Keratinocyte (primary cell): ENCODE measurements at regions not wholly inside any gene's neighbourhood (a gene's known extent, or its start where the extent isn't known, plus 50 kb on each side); places are given as distances from the start of the nearest gene placed in this dataset.

Experiments used
- DNase-seq: peaks from one replicate; pipeline ENCODE4 v3.0.0-alpha.2; 2011; ENCODE audit warnings: low read depth, missing footprints, low spot score
- FAIRE-seq: peaks from 2 replicates; lab custom pipeline; 2011; peaks lifted over from hg19 to GRCh38; lab: Jason Lieb, UNC
- H2AFZ ChIP-seq: 2 replicates; pipeline ENCODE4 v1.6.0; 2012; ENCODE audit warnings: low read length, control low read depth, inconsistent platforms; ENCODE audit not compliant: control insufficient read depth
- H3K27ac ChIP-seq: 2 replicates; pipeline ENCODE4 v1.5.1; 2011; ENCODE audit warnings: low read length; ENCODE audit not compliant: control insufficient read depth, insufficient read depth
- H3K27me3 ChIP-seq: 3 replicates; pipeline ENCODE4 v1.6.0; 2011; ENCODE audit warnings: low read length; ENCODE audit not compliant: control insufficient read depth, insufficient read depth; ENCODE audit errors: extremely low read depth
- H3K36me3 ChIP-seq, 2 experiments: 2 replicates in 1 of 2; 3 replicates in 1 of 2; pipeline ENCODE4 v1.5.1; 2011; ENCODE audit warnings: low read length in 2 of 2, mild to moderate bottlenecking in 1 of 2; ENCODE audit not compliant: control insufficient read depth in 2 of 2, insufficient read depth in 2 of 2; ENCODE audit errors: extremely low read depth in 1 of 2
- H3K4me1 ChIP-seq: 3 replicates; pipeline ENCODE4 v1.5.1; 2011; ENCODE audit warnings: low read length; ENCODE audit not compliant: control insufficient read depth, insufficient read depth; ENCODE audit errors: extremely low read depth
- H3K4me2 ChIP-seq: 3 replicates; pipeline ENCODE4 v1.6.0; 2011; ENCODE audit warnings: low read depth, low read length; ENCODE audit not compliant: control insufficient read depth, insufficient read depth; ENCODE audit errors: extremely low read depth
- H3K4me3 ChIP-seq, 3 experiments: fragments of 200-600 bp in 1 of 3; sonication (generic) in 1 of 3; 2 replicates in 2 of 3; 3 replicates in 1 of 3; pipeline ENCODE4 v1.5.1; 2011 to 2016; ENCODE audit warnings: low read length in 3 of 3, mild to moderate bottlenecking in 3 of 3, control low read depth in 2 of 3, inconsistent platforms in 1 of 3, low read depth in 1 of 3, mixed read lengths in 1 of 3, mixed run types in 1 of 3, moderate library complexity in 1 of 3; ENCODE audit not compliant: control insufficient read depth in 2 of 3, insufficient read depth in 2 of 3; ENCODE audit errors: extremely low read depth in 1 of 3
- H3K79me2 ChIP-seq: 2 replicates; pipeline ENCODE4 v1.6.0; 2012; ENCODE audit warnings: low read length; ENCODE audit not compliant: control insufficient read depth, insufficient read depth
- H3K9ac ChIP-seq: 3 replicates; pipeline ENCODE4 v1.6.0; 2011; ENCODE audit warnings: low read length; ENCODE audit not compliant: control insufficient read depth, insufficient read depth; ENCODE audit errors: extremely low read depth
- H3K9me1 ChIP-seq: 3 replicates; pipeline ENCODE4 v1.6.0; 2011; ENCODE audit warnings: low read length; ENCODE audit not compliant: control insufficient read depth, insufficient read depth; ENCODE audit errors: extremely low read depth
- H3K9me3 ChIP-seq: 2 replicates; pipeline ENCODE4 v1.5.1; 2012; ENCODE audit warnings: low read depth, low read length; ENCODE audit not compliant: control insufficient read depth
- H4K20me1 ChIP-seq: 3 replicates; pipeline ENCODE4 v1.6.0; 2011; ENCODE audit warnings: low read length; ENCODE audit not compliant: control insufficient read depth, insufficient read depth; ENCODE audit errors: extremely low read depth
- CTCF ChIP-seq, 3 experiments: IDR thresholded peaks in 1 of 3; conservative IDR thresholded peaks in 1 of 3; optimal IDR thresholded peaks in 1 of 3; 2 replicates in 2 of 3; 3 replicates in 1 of 3; pipeline versions ENCODE3 to v1.5.1; 2011; ENCODE audit warnings: low read length in 3 of 3, mild to moderate bottlenecking in 3 of 3, moderate library complexity in 2 of 3, control low read depth in 1 of 3, inconsistent platforms in 1 of 3; ENCODE audit not compliant: insufficient read depth in 2 of 3; ENCODE audit errors: extremely low read depth in 1 of 3
- EZH2 ChIP-seq: IDR thresholded peaks from one replicate; pipeline ENCODE4 v1.6.1; 2012; ENCODE audit warnings: inconsistent platforms, mild to moderate bottlenecking, low read length, moderate library complexity
- dilution Hi-C: fragments of 300-500 bp; cut with MboI; formaldehyde crosslinking; loops from one replicate; pipeline ENCODE4 v1.7.0; 2020; ENCODE audit warnings: low sequenced_read_pairs; ENCODE audit not compliant: extremely low pct_ligation_motif_present

GRCh38 chr5:74380193-74380592 lies 260.3 kb downstream of the ENC1 start:
- Histone ChIP-seq H3K36me3 (no peaks in the 10 kb centered on the region), H3K4me3 (no peak overlapping the region), H3K27ac (no peak overlapping the region), H3K4me2 (no peak overlapping the region), H2AFZ (no peak overlapping the region), H3K27me3 (no peaks in the 10 kb centered on the region), H3K79me2 (no peaks in the 10 kb centered on the region), H3K9me1 (no peaks in the 10 kb centered on the region), H3K4me1 (peaks cover 36% of the 10 kb centered on the region), H3K9me3 (no peaks in the 10 kb centered on the region), H3K9ac (no peak overlapping the region), H4K20me1 (no peaks in the 10 kb centered on the region)
- TF ChIP-seq EZH2 = no peak
- TF ChIP-seq CTCF (optimal IDR thresholded peaks at IDR 0.05 in 1 of 3, IDR thresholded peaks at IDR 0.05 in 1 of 3, conservative IDR thresholded peaks at IDR 0.05 in 1 of 3; ENCODE audit: extremely low read depth in 1 of 3, insufficient read depth in 2 of 3, low read length in 3 of 3) = no peak
- no peak for FAIRE-seq
- dilution Hi-C loops = no loop called here
- no peak for DNase-seq

GRCh38 chr5:74378464-74378863 lies 262.1 kb downstream of the ENC1 start:
- Histone ChIP-seq H2AFZ (no peak overlapping the region), H3K4me2 (peak overlapping the region; percentile 9), H3K79me2 (no peaks in the 10 kb centered on the region), H3K9me3 (no peaks in the 10 kb centered on the region), H3K9ac (no peak overlapping the region), H3K4me3 (no peak overlapping the region), H3K36me3 (no peaks in the 10 kb centered on the region), H3K4me1 (peaks cover 32% of the 10 kb centered on the region), H4K20me1 (no peaks in the 10 kb centered on the region), H3K9me1 (no peaks in the 10 kb centered on the region), H3K27ac (no peak overlapping the region), H3K27me3 (no peaks in the 10 kb centered on the region)
- dilution Hi-C loops = no loop called here
- TF ChIP-seq EZH2 (no peak), CTCF (optimal IDR thresholded peaks at IDR 0.05 in 1 of 3, IDR thresholded peaks at IDR 0.05 in 1 of 3, conservative IDR thresholded peaks at IDR 0.05 in 1 of 3; ENCODE audit: extremely low read depth in 1 of 3, insufficient read depth in 2 of 3, low read length in 3 of 3) (no peak)
- DNase-seq = peak; percentile 66
- FAIRE-seq = peak; percentile 96
